Esophagus muscularis mucosa (tissue), 4 donors: ENCODE measurements at regions not wholly inside any gene's neighbourhood (a gene's known extent, or its start where the extent isn't known, plus 50 kb on each side); places are given as distances from the start of the nearest gene placed in this dataset.

ENCODE experiments used
- EP300 ChIP-seq: sonication (generic); formaldehyde crosslinking; IDR thresholded peaks from one replicate; pipeline ENCODE4 v1.6.1; 2017; ENCODE audit warnings: antibody characterized with exemption
- POLR2A ChIP-seq: fragments of 450-650 bp; IDR thresholded peaks from one replicate; pipeline ENCODE4 v1.6.1; 2017; ENCODE audit warnings: antibody characterized with exemption, moderate library complexity, mild to moderate bottlenecking, low read depth
- POLR2AphosphoS5 ChIP-seq, 2 donors: sonication (generic); formaldehyde crosslinking; IDR thresholded peaks; one replicate each; pipeline ENCODE4 v1.6.1; 2017; ENCODE audit warnings: antibody characterized with exemption in 2 of 2
- TF ChIP-seq, protein P1 (sequence below), 3 experiments: fragments of 200-600 bp in 2 of 3; fragments of 450-650 bp in 1 of 3; sonication (generic) in 2 of 3; IDR thresholded peaks; one replicate each; pipeline ENCODE4 v1.5.1; 2017 to 2019; ENCODE audit warnings: antibody characterized with exemption in 3 of 3, mild to moderate bottlenecking in 2 of 3, moderate library complexity in 1 of 3

- TF ChIP-seq, protein P1, sequence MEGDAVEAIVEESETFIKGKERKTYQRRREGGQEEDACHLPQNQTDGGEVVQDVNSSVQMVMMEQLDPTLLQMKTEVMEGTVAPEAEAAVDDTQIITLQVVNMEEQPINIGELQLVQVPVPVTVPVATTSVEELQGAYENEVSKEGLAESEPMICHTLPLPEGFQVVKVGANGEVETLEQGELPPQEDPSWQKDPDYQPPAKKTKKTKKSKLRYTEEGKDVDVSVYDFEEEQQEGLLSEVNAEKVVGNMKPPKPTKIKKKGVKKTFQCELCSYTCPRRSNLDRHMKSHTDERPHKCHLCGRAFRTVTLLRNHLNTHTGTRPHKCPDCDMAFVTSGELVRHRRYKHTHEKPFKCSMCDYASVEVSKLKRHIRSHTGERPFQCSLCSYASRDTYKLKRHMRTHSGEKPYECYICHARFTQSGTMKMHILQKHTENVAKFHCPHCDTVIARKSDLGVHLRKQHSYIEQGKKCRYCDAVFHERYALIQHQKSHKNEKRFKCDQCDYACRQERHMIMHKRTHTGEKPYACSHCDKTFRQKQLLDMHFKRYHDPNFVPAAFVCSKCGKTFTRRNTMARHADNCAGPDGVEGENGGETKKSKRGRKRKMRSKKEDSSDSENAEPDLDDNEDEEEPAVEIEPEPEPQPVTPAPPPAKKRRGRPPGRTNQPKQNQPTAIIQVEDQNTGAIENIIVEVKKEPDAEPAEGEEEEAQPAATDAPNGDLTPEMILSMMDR (IDR thresholded peaks at IDR 0.05), result no peak
- no peak for TF ChIP-seq POLR2AphosphoS5 (IDR thresholded peaks at IDR 0.05)
- no peak for TF ChIP-seq EP300
- no peak for TF ChIP-seq POLR2A
These were observed 106.5 kb downstream of the HTR1B start for GRCh38 chr6:77356821-77357220.
